RWPE2 (cell line): ENCODE measurements at regions not wholly inside any gene's neighbourhood (a gene's known extent, or its start where the extent isn't known, plus 50 kb on each side); places are given as distances from the start of the nearest gene placed in this dataset.

Source experiments
- ATAC-seq: fragments of 200-7000 bp; cut with Tn5 transposase; 3 replicates; pipeline ENCODE4 v1.9.1; 2021; ENCODE audit warnings: low read depth
- DNase-seq: peaks from one replicate; pipeline ENCODE4 v3.0.0-alpha.2; 2020; ENCODE audit warnings: low spot score
- H3K27ac ChIP-seq: fragments of 450-650 bp; 2 replicates; pipeline ENCODE4 v1.5.1; 2017; ENCODE audit warnings: mild to moderate bottlenecking; ENCODE audit not compliant: poor library complexity, severe bottlenecking
- H3K27me3 ChIP-seq: fragments of 250-450 bp; sonication (Bioruptor Pico); 2 replicates; pipeline ENCODE4 v1.5.1; 2021; ENCODE audit warnings: mild to moderate bottlenecking, moderate library complexity; ENCODE audit not compliant: insufficient read depth, poor library complexity, severe bottlenecking
- H3K36me3 ChIP-seq: fragments of 250-450 bp; sonication (Bioruptor Pico); 2 replicates; pipeline ENCODE4 v1.5.1; 2020; ENCODE audit warnings: low read depth, mild to moderate bottlenecking, moderate library complexity
- H3K4me1 ChIP-seq: fragments of 250-450 bp; sonication (Bioruptor Pico); 2 replicates; pipeline ENCODE4 v1.5.1; 2021; ENCODE audit warnings: mild to moderate bottlenecking, moderate library complexity; ENCODE audit not compliant: insufficient read depth, poor library complexity, severe bottlenecking
- H3K4me3 ChIP-seq: fragments of 250-450 bp; sonication (Bioruptor Pico); 2 replicates; pipeline ENCODE4 v1.5.1; 2021; ENCODE audit warnings: mild to moderate bottlenecking, moderate library complexity; ENCODE audit not compliant: severe bottlenecking
- H3K9me3 ChIP-seq: fragments of 250-450 bp; sonication (Bioruptor Pico); 2 replicates; pipeline ENCODE4 v1.5.1; 2021; ENCODE audit warnings: mild to moderate bottlenecking, moderate library complexity; ENCODE audit not compliant: severe bottlenecking
- TF ChIP-seq, protein P1 (sequence below): fragments of 450-650 bp; IDR thresholded peaks from one replicate; pipeline ENCODE4 v1.5.1; 2017; ENCODE audit warnings: mild to moderate bottlenecking, moderate library complexity; ENCODE audit not compliant: poor library complexity, severe bottlenecking

DNA sequence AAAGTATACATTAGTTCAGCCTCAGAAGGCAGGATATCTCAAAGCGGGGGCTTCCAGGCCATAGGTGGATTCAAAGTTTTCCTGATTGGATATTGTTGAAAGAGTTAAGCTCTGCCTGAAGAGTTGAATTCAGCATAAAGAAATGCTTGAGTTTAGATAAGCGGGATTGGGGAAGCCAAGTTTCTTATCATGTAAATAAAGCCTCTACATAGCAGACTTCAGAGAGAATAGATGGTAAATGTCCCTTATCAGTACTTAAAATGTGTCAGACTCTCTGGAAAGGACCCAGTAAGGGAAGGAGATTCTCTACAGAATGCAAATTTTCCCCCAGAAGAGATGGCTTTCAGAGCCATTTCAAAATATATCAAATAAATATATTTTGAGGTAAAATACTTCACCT, 423.5 kb downstream of the SHISA9 start:
- Histone ChIP-seq H3K36me3 (no peaks in the 10 kb centered on the region), H3K4me3 (no peak overlapping the region), H3K27me3 (no peaks in the 10 kb centered on the region), H3K27ac (no peak overlapping the region), H3K4me1 (no peaks in the 10 kb centered on the region), H3K9me3 (no peaks in the 10 kb centered on the region)
- DNase-seq (no peak), ATAC-seq (no peak)
- TF ChIP-seq, protein P1, sequence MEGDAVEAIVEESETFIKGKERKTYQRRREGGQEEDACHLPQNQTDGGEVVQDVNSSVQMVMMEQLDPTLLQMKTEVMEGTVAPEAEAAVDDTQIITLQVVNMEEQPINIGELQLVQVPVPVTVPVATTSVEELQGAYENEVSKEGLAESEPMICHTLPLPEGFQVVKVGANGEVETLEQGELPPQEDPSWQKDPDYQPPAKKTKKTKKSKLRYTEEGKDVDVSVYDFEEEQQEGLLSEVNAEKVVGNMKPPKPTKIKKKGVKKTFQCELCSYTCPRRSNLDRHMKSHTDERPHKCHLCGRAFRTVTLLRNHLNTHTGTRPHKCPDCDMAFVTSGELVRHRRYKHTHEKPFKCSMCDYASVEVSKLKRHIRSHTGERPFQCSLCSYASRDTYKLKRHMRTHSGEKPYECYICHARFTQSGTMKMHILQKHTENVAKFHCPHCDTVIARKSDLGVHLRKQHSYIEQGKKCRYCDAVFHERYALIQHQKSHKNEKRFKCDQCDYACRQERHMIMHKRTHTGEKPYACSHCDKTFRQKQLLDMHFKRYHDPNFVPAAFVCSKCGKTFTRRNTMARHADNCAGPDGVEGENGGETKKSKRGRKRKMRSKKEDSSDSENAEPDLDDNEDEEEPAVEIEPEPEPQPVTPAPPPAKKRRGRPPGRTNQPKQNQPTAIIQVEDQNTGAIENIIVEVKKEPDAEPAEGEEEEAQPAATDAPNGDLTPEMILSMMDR = no peak

DNA sequence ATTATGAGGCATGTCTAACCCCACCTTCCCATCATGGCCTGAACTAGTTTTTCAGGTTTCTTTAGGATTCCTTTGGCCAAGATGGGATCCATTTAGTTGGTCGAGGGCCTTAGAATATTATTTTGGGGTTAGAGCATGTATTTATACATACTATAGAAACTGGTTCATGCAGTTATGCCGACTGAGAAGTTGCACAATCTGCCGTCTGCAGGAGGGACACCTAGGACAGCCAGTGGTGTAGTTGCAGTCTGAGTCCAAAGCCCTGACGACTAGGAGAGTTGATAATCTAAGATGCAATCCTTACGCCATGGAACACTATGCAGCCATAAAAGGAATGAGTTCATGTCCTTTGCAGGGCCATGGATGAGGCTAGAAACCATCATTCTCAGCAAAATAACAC, 424.0 kb downstream of the SHISA9 start:
- DNase-seq (no peak), ATAC-seq (no peak)
- H3K4me1 ChIP-seq = no peaks in the 10 kb centered on the region
- H3K36me3 ChIP-seq = no peaks in the 10 kb centered on the region
- no peaks in the 10 kb centered on the region for H3K27me3 ChIP-seq
- H3K9me3 ChIP-seq = no peaks in the 10 kb centered on the region
- TF ChIP-seq, protein P1 = no peak
- H3K27ac ChIP-seq = no peak overlapping the region
- no peak overlapping the region for H3K4me3 ChIP-seq

- TF ChIP-seq, protein P1 = no peak
- no peak for DNase-seq
- no peaks in the 10 kb centered on the region for H3K4me1 ChIP-seq
Measured at GRCh38 chr16:13331918-13332317, 430.5 kb downstream of the SHISA9 start.

DNA sequence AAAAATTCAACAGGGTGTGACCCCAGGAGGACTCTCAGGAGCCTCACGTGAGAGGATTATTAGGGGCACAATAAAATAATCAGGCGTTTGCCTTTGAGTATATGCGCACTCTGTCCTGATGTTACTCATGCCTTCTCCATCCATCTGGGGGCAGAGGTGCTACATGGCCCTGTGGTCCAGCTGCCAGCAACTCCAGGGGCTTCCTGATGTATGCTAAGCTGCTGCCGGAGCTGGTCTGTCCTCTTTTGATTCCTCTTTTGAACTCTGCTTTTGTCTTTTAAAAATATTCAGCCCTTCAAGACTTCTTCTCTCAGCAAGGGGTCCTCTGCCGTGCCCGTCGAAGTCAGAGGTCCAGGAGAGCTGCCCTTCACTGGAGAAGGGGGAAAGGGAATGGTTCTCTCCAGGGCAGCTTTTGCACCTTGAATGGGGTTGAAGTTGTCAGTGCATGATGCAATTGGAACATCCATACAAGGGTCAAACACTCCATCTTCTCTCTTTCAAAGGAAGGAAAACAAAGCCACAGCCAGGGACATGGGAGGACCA, 431.4 kb downstream of the SHISA9 start:
- ATAC-seq (no peak), DNase-seq (no peak)
- Histone ChIP-seq H3K27ac (no peak overlapping the region), H3K36me3 (no peaks in the 10 kb centered on the region), H3K9me3 (no peaks in the 10 kb centered on the region), H3K4me3 (no peak overlapping the region), H3K27me3 (no peaks in the 10 kb centered on the region), H3K4me1 (no peaks in the 10 kb centered on the region)
- TF ChIP-seq, protein P1 = no peak

More at GRCh38 chr16:13331918-13332317, 430.5 kb downstream of the SHISA9 start:
- H3K4me3 ChIP-seq = no peak overlapping the region
- no peaks in the 10 kb centered on the region for H3K36me3 ChIP-seq
- H3K9me3 ChIP-seq = no peaks in the 10 kb centered on the region
- ATAC-seq = no peak
- H3K27me3 ChIP-seq = no peaks in the 10 kb centered on the region
- H3K27ac ChIP-seq = no peak overlapping the region

- Histone ChIP-seq H3K4me3 (no peak overlapping the region), H3K4me1 (no peaks in the 10 kb centered on the region), H3K36me3 (no peaks in the 10 kb centered on the region), H3K27me3 (no peaks in the 10 kb centered on the region), H3K9me3 (no peaks in the 10 kb centered on the region), H3K27ac (no peak overlapping the region)
- ATAC-seq (no peak), DNase-seq (no peak)
- TF ChIP-seq, protein P1 = no peak
Measured at GRCh38 chr16:13333336-13333735, 431.9 kb downstream of the SHISA9 start.
